Keratinocyte (primary cell): ENCODE measurements at regions not wholly inside any gene's neighbourhood (a gene's known extent, or its start where the extent isn't known, plus 50 kb on each side); places are given as distances from the start of the nearest gene placed in this dataset.

Source experiments
- DNase-seq: peaks from one replicate; pipeline ENCODE4 v3.0.0-alpha.2; 2011; ENCODE audit warnings: low read depth, missing footprints, low spot score
- FAIRE-seq: peaks from 2 replicates; lab custom pipeline; 2011; peaks lifted over from hg19 to GRCh38; lab: Jason Lieb, UNC
- H2AFZ ChIP-seq: 2 replicates; pipeline ENCODE4 v1.6.0; 2012; ENCODE audit warnings: low read length, control low read depth, inconsistent platforms; ENCODE audit not compliant: control insufficient read depth
- H3K27ac ChIP-seq: 2 replicates; pipeline ENCODE4 v1.5.1; 2011; ENCODE audit warnings: low read length; ENCODE audit not compliant: control insufficient read depth, insufficient read depth
- H3K27me3 ChIP-seq: 3 replicates; pipeline ENCODE4 v1.6.0; 2011; ENCODE audit warnings: low read length; ENCODE audit not compliant: control insufficient read depth, insufficient read depth; ENCODE audit errors: extremely low read depth
- H3K36me3 ChIP-seq, 2 experiments: 2 replicates in 1 of 2; 3 replicates in 1 of 2; pipeline ENCODE4 v1.5.1; 2011; ENCODE audit warnings: low read length in 2 of 2, mild to moderate bottlenecking in 1 of 2; ENCODE audit not compliant: control insufficient read depth in 2 of 2, insufficient read depth in 2 of 2; ENCODE audit errors: extremely low read depth in 1 of 2
- H3K4me1 ChIP-seq: 3 replicates; pipeline ENCODE4 v1.5.1; 2011; ENCODE audit warnings: low read length; ENCODE audit not compliant: control insufficient read depth, insufficient read depth; ENCODE audit errors: extremely low read depth
- H3K4me2 ChIP-seq: 3 replicates; pipeline ENCODE4 v1.6.0; 2011; ENCODE audit warnings: low read depth, low read length; ENCODE audit not compliant: control insufficient read depth, insufficient read depth; ENCODE audit errors: extremely low read depth
- H3K4me3 ChIP-seq, 3 experiments: fragments of 200-600 bp in 1 of 3; sonication (generic) in 1 of 3; 2 replicates in 2 of 3; 3 replicates in 1 of 3; pipeline ENCODE4 v1.5.1; 2011 to 2016; ENCODE audit warnings: low read length in 3 of 3, mild to moderate bottlenecking in 3 of 3, control low read depth in 2 of 3, inconsistent platforms in 1 of 3, low read depth in 1 of 3, mixed read lengths in 1 of 3, mixed run types in 1 of 3, moderate library complexity in 1 of 3; ENCODE audit not compliant: control insufficient read depth in 2 of 3, insufficient read depth in 2 of 3; ENCODE audit errors: extremely low read depth in 1 of 3
- H3K79me2 ChIP-seq: 2 replicates; pipeline ENCODE4 v1.6.0; 2012; ENCODE audit warnings: low read length; ENCODE audit not compliant: control insufficient read depth, insufficient read depth
- H3K9ac ChIP-seq: 3 replicates; pipeline ENCODE4 v1.6.0; 2011; ENCODE audit warnings: low read length; ENCODE audit not compliant: control insufficient read depth, insufficient read depth; ENCODE audit errors: extremely low read depth
- H3K9me1 ChIP-seq: 3 replicates; pipeline ENCODE4 v1.6.0; 2011; ENCODE audit warnings: low read length; ENCODE audit not compliant: control insufficient read depth, insufficient read depth; ENCODE audit errors: extremely low read depth
- H3K9me3 ChIP-seq: 2 replicates; pipeline ENCODE4 v1.5.1; 2012; ENCODE audit warnings: low read depth, low read length; ENCODE audit not compliant: control insufficient read depth
- H4K20me1 ChIP-seq: 3 replicates; pipeline ENCODE4 v1.6.0; 2011; ENCODE audit warnings: low read length; ENCODE audit not compliant: control insufficient read depth, insufficient read depth; ENCODE audit errors: extremely low read depth
- CTCF ChIP-seq, 3 experiments: IDR thresholded peaks in 1 of 3; conservative IDR thresholded peaks in 1 of 3; optimal IDR thresholded peaks in 1 of 3; 2 replicates in 2 of 3; 3 replicates in 1 of 3; pipeline versions ENCODE3 to v1.5.1; 2011; ENCODE audit warnings: low read length in 3 of 3, mild to moderate bottlenecking in 3 of 3, moderate library complexity in 2 of 3, control low read depth in 1 of 3, inconsistent platforms in 1 of 3; ENCODE audit not compliant: insufficient read depth in 2 of 3; ENCODE audit errors: extremely low read depth in 1 of 3
- EZH2 ChIP-seq: IDR thresholded peaks from one replicate; pipeline ENCODE4 v1.6.1; 2012; ENCODE audit warnings: inconsistent platforms, mild to moderate bottlenecking, low read length, moderate library complexity
- dilution Hi-C: fragments of 300-500 bp; cut with MboI; formaldehyde crosslinking; loops from one replicate; pipeline ENCODE4 v1.7.0; 2020; ENCODE audit warnings: low sequenced_read_pairs; ENCODE audit not compliant: extremely low pct_ligation_motif_present

GRCh38 chr3:89625945-89626344, 518.5 kb downstream of the EPHA3 start:
- H3K36me3 ChIP-seq: no peaks in the 10 kb centered on the region
- H3K79me2 ChIP-seq: no peaks in the 10 kb centered on the region
- no peak overlapping the region for H2AFZ ChIP-seq
- TF ChIP-seq EZH2 (no peak), CTCF (optimal IDR thresholded peaks at IDR 0.05 in 1 of 3, IDR thresholded peaks at IDR 0.05 in 1 of 3, conservative IDR thresholded peaks at IDR 0.05 in 1 of 3; ENCODE audit: extremely low read depth in 1 of 3, insufficient read depth in 2 of 3, low read length in 3 of 3) (no peak)
- H4K20me1 ChIP-seq: no peaks in the 10 kb centered on the region
- no peaks in the 10 kb centered on the region for H3K9me3 ChIP-seq
- H3K27me3 ChIP-seq: no peaks in the 10 kb centered on the region
- no peak overlapping the region for H3K9ac ChIP-seq
- H3K4me1 ChIP-seq: no peaks in the 10 kb centered on the region
- H3K9me1 ChIP-seq: no peaks in the 10 kb centered on the region
- DNase-seq: no peak
- dilution Hi-C loops: no loop called here
- no peak overlapping the region for H3K27ac ChIP-seq
- no peak for FAIRE-seq
- no peak overlapping the region for H3K4me3 ChIP-seq
- H3K4me2 ChIP-seq: no peak overlapping the region

GRCh38 chr3:89628856-89629670, 521.6 kb downstream of the EPHA3 start:
- dilution Hi-C loops: no loop called here
- Histone ChIP-seq H3K27ac (no peak overlapping the region), H3K36me3 (no peaks in the 10 kb centered on the region), H3K9ac (no peak overlapping the region), H3K27me3 (no peaks in the 10 kb centered on the region), H3K9me1 (no peaks in the 10 kb centered on the region), H2AFZ (no peak overlapping the region), H3K79me2 (no peaks in the 10 kb centered on the region), H3K9me3 (no peaks in the 10 kb centered on the region), H4K20me1 (no peaks in the 10 kb centered on the region), H3K4me1 (no peaks in the 10 kb centered on the region), H3K4me3 (no peak overlapping the region), H3K4me2 (no peak overlapping the region)
- FAIRE-seq (no peak), DNase-seq (no peak)
- TF ChIP-seq EZH2 (no peak), CTCF (optimal IDR thresholded peaks at IDR 0.05 in 1 of 3, IDR thresholded peaks at IDR 0.05 in 1 of 3, conservative IDR thresholded peaks at IDR 0.05 in 1 of 3; ENCODE audit: extremely low read depth in 1 of 3, insufficient read depth in 2 of 3, low read length in 3 of 3) (no peak)
